ENCODE measurements at regions not wholly inside any gene's neighbourhood (a gene's known extent, or its start where the extent isn't known, plus 50 kb on each side); places are given as distances from the start of the nearest gene placed in this dataset.
A peak's percentile ranks its signal among the peaks of the same experiment; 100 is the strongest.

DNA sequence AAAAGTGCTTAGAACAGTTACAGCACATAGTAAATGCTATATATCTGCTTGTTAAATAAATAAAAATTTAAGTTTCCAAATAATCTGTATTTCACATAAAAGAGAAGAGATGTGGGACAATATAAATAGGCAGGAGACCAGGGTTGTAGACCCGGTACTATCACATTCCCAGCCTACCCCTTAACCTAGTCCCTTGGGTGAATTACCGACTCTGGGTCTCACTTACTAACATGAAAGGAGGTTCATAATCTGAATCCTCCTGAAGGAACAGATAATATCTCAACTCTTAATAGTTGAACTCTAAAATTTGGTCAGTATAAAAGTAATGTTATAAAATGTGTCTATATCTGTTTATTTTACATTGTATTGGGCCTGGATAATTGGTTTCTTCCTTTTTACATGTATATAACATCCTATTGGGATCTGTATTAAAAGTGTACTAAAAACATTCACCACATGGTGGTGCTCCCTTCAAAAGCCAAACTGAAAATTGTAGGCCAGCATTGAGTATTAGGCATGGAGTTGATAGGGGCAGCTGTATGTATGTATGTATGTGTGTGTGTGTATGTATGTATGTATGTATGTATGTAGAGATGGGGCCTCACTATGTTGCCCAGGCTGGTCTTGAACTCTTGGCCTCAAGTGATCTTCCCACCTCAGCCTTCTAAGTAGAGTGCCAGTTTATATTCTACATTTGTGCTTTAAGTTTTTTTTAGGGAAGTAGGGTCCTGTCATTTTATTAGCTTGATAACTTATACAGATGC lies 64.2 kb upstream of the ABL1 start:
- TF ChIP-seq CTCF (conservative IDR thresholded peaks at IDR 0.05; ENCODE audit: low read length) (peak; percentile 80), EZH2phosphoT487 (IDR thresholded peaks at IDR 0.05; ENCODE audit: borderline replicate concordance, low read depth, low read length) (no peak)
- H2AFZ ChIP-seq (ENCODE audit: low read length) = no peak overlapping the region
- intact Hi-C loops (cut with micrococcal nuclease; ENCODE audit: unreplicated experiment) = loop anchor here (1.0 to 2.0 kb wide), 2 partner anchors 92 to 168 kb away; partner anchors contain the start of gene FIBCD1
- DNase-seq (ENCODE audit: low spot score) = peak; percentile 49
- no TSS peak for BruUV-seq (replicated peaks)
- H3K36me3 ChIP-seq (ENCODE audit: insufficient read depth, low read length) = no peaks in the 10 kb centered on the region
- H3K4me1 ChIP-seq (ENCODE audit: insufficient read depth, low read length, poor library complexity, severe bottlenecking) = peaks cover 8% of the 10 kb centered on the region
- H3K27ac ChIP-seq (ENCODE audit: low read depth, low read length, poor library complexity, severe bottlenecking) = no peak overlapping the region
- no peaks in the 10 kb centered on the region for H3K79me2 ChIP-seq (ENCODE audit: insufficient read depth, low read depth, low read length)
- H3K4me3 ChIP-seq (ENCODE audit: low read depth, low read length, poor library complexity, severe bottlenecking) = no peak overlapping the region
- no peak overlapping the region for H3K4me2 ChIP-seq (ENCODE audit: low read length)
- H3K9me2 ChIP-seq (ENCODE audit: insufficient read depth, low read length) = no peaks in the 10 kb centered on the region
- POLR2A ChIA-PET = interaction anchor here (0.5 to 0.6 kb wide), 2 partner anchors 74 to 194 kb away, joined by 3 to 5 read pairs; no protein-coding TSS in a partner anchor
- H3K9me3 ChIP-seq (ENCODE audit: low read length) = no peaks in the 10 kb centered on the region
- CTCF ChIA-PET (ENCODE audit: unreplicated experiment) = no interaction called here
- peaks cover 24% of the 10 kb centered on the region for H4K20me1 ChIP-seq (ENCODE audit: insufficient read depth, low read length)

DNA sequence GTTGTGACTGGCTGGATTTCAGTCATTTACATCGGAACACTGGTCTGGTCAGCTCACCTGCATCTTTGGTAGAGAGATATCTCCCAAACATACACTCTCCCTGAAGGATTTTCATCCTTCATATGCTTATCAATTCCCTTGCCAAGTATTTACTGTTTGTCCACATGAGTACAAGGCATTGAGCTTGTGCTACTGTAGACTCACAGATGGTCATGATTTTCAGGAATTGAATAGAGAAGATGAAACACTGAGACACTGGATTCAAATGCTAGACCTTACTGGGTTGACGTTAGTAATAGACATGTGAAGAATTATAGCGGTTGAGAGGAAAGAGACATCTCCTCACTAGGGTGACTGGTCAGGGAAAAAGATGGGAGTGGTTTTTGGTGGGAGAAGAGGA lies 62.9 kb upstream of the ABL1 start:
- TF ChIP-seq EZH2phosphoT487 (IDR thresholded peaks at IDR 0.05; ENCODE audit: borderline replicate concordance, low read depth, low read length) (no peak), CTCF (conservative IDR thresholded peaks at IDR 0.05; ENCODE audit: low read length) (no peak)
- peaks cover 24% of the 10 kb centered on the region for H4K20me1 ChIP-seq (ENCODE audit: insufficient read depth, low read length)
- no peaks in the 10 kb centered on the region for H3K9me2 ChIP-seq (ENCODE audit: insufficient read depth, low read length)
- H3K79me2 ChIP-seq (ENCODE audit: insufficient read depth, low read depth, low read length) = no peaks in the 10 kb centered on the region
- H3K36me3 ChIP-seq (ENCODE audit: insufficient read depth, low read length) = no peaks in the 10 kb centered on the region
- H3K4me2 ChIP-seq (ENCODE audit: low read length) = no peak overlapping the region
- H3K27ac ChIP-seq (ENCODE audit: low read depth, low read length, poor library complexity, severe bottlenecking) = no peak overlapping the region
- BruUV-seq (replicated peaks) = no TSS peak
- peaks cover 8% of the 10 kb centered on the region for H3K4me1 ChIP-seq (ENCODE audit: insufficient read depth, low read length, poor library complexity, severe bottlenecking)
- H3K4me3 ChIP-seq (ENCODE audit: low read depth, low read length, poor library complexity, severe bottlenecking) = no peak overlapping the region
- no peak overlapping the region for H2AFZ ChIP-seq (ENCODE audit: low read length)
- POLR2A ChIA-PET = interaction anchor here (0.5 kb wide), 1 partner anchor 1927 kb away, joined by 5 read pairs; no protein-coding TSS in a partner anchor
- H3K9me3 ChIP-seq (ENCODE audit: low read length) = no peaks in the 10 kb centered on the region
- CTCF ChIA-PET (ENCODE audit: unreplicated experiment) = no interaction called here
- intact Hi-C loops (cut with micrococcal nuclease; ENCODE audit: unreplicated experiment) = no loop called here
- DNase-seq (ENCODE audit: low spot score) = no peak

DNA sequence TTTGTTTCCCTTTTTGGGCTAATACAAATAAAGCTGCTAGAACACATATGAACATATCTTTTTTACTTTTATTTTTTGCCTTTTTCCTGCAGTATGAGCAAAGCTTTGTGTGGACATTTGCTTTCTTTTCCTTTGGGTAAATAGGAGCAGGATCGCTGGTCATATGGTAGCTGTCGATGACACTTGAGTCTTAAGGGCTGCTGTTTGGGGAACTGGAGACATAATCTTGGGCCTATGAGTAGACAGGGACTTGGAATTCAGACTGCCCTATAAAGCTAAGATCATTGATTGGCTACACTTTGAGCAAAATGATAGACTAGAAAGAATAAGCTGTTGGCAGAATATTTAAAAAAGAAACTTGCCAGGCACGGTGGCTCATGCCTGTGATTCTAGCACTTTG lies 60.9 kb upstream of the ABL1 start:
- BruUV-seq (replicated peaks) = no TSS peak
- no peaks in the 10 kb centered on the region for H3K36me3 ChIP-seq (ENCODE audit: insufficient read depth, low read length)
- H3K4me2 ChIP-seq (ENCODE audit: low read length) = no peak overlapping the region
- intact Hi-C loops (cut with micrococcal nuclease; ENCODE audit: unreplicated experiment) = no loop called here
- ChIA-PET POLR2A (interaction anchor here (0.6 kb wide), 1 partner anchor 273 kb away, joined by 4 read pairs; no protein-coding TSS in a partner anchor), CTCF (ENCODE audit: unreplicated experiment) (no interaction called here)
- no peaks in the 10 kb centered on the region for H3K79me2 ChIP-seq (ENCODE audit: insufficient read depth, low read depth, low read length)
- no peaks in the 10 kb centered on the region for H3K9me2 ChIP-seq (ENCODE audit: insufficient read depth, low read length)
- TF ChIP-seq CTCF (conservative IDR thresholded peaks at IDR 0.05; ENCODE audit: low read length) (no peak), EZH2phosphoT487 (IDR thresholded peaks at IDR 0.05; ENCODE audit: borderline replicate concordance, low read depth, low read length) (no peak)
- DNase-seq (ENCODE audit: low spot score) = no peak
- H3K27ac ChIP-seq (ENCODE audit: low read depth, low read length, poor library complexity, severe bottlenecking) = no peak overlapping the region
- H2AFZ ChIP-seq (ENCODE audit: low read length) = no peak overlapping the region
- H3K4me1 ChIP-seq (ENCODE audit: insufficient read depth, low read length, poor library complexity, severe bottlenecking) = peaks cover 5% of the 10 kb centered on the region
- no peak overlapping the region for H3K4me3 ChIP-seq (ENCODE audit: low read depth, low read length, poor library complexity, severe bottlenecking)
- no peaks in the 10 kb centered on the region for H3K9me3 ChIP-seq (ENCODE audit: low read length)
- H4K20me1 ChIP-seq (ENCODE audit: insufficient read depth, low read length) = peaks cover 16% of the 10 kb centered on the region

All from OCI-LY7 (cell line).